CD14-positive monocyte (primary cell): ENCODE measurements at regions not wholly inside any gene's neighbourhood (a gene's known extent, or its start where the extent isn't known, plus 50 kb on each side); places are given as distances from the start of the nearest gene placed in this dataset.

Source experiments
- DNase-seq, 3 donors: peaks; one replicate each; pipeline ENCODE4 v3.0.0-alpha.2; 2011 to 2022
- H2AFZ ChIP-seq: 2 replicates; pipeline ENCODE4 v1.6.0; 2012; ENCODE audit warnings: mild to moderate bottlenecking, low read depth, low read length, inconsistent platforms; ENCODE audit not compliant: insufficient read depth, poor library complexity, severe bottlenecking
- H3K27ac ChIP-seq, 2 donors: 1 replicate in 1 of 2; 2 replicates in 1 of 2; pipeline ENCODE4 v1.5.1; 2012 to 2013; ENCODE audit warnings: low read length in 2 of 2, control low read depth in 1 of 2, inconsistent platforms in 1 of 2, low read depth in 1 of 2, mild to moderate bottlenecking in 1 of 2
- H3K27me3 ChIP-seq, 2 donors: one replicate each; pipeline versions ENCODE4 v1.6.0 to v1.6.1; 2011 to 2013; ENCODE audit warnings: low read length in 2 of 2; ENCODE audit not compliant: control insufficient read depth in 2 of 2, insufficient read depth in 2 of 2
- H3K36me3 ChIP-seq, 2 donors: replicated peaks in 1 of 2; 1 replicate in 1 of 2; 2 replicates in 1 of 2; pipeline versions ENCODE4 v1.5.1 to v1.6.1; 2012 to 2013; ENCODE audit warnings: low read length in 2 of 2, control low read depth in 1 of 2, inconsistent platforms in 1 of 2, mild to moderate bottlenecking in 1 of 2; ENCODE audit not compliant: insufficient read depth in 2 of 2, control insufficient read depth in 1 of 2
- H3K4me1 ChIP-seq, 2 donors: 1 replicate in 1 of 2; 2 replicates in 1 of 2; pipeline versions ENCODE4 v1.5.1 to v1.6.1; 2012 to 2013; ENCODE audit warnings: low read length in 2 of 2, control low read depth in 1 of 2, inconsistent platforms in 1 of 2, mild to moderate bottlenecking in 1 of 2, moderate library complexity in 1 of 2; ENCODE audit not compliant: insufficient read depth in 2 of 2, control insufficient read depth in 1 of 2
- H3K4me2 ChIP-seq: replicated peaks from 2 replicates; pipeline ENCODE3; 2012; ENCODE audit warnings: low read length, moderate library complexity, mild to moderate bottlenecking; ENCODE audit not compliant: poor library complexity, severe bottlenecking; ENCODE audit errors: extremely low read depth
- H3K4me3 ChIP-seq, 3 experiments: fragments of 200-600 bp in 1 of 3; sonication (generic) in 1 of 3; replicated peaks in 1 of 3; 1 replicate in 2 of 3; 2 replicates in 1 of 3; pipeline ENCODE4 v1.5.1; 2011 to 2013; ENCODE audit warnings: low read length in 3 of 3, mild to moderate bottlenecking in 3 of 3, control low read depth in 2 of 3, low read depth in 2 of 3, inconsistent platforms in 1 of 3, moderate library complexity in 1 of 3
- H3K79me2 ChIP-seq: 2 replicates; pipeline ENCODE4 v1.6.0; 2012; ENCODE audit warnings: mild to moderate bottlenecking, control low read depth, inconsistent platforms, low read length, moderate library complexity; ENCODE audit not compliant: insufficient read depth
- H3K9ac ChIP-seq: 2 replicates; pipeline ENCODE4 v1.6.0; 2017; ENCODE audit warnings: low read length, mild to moderate bottlenecking; ENCODE audit not compliant: insufficient read depth, poor library complexity, severe bottlenecking
- H3K9me3 ChIP-seq, 2 donors: replicated peaks in 1 of 2; 1 replicate in 1 of 2; 2 replicates in 1 of 2; pipeline versions ENCODE4 v1.5.1 to v1.6.1; 2012 to 2013; ENCODE audit warnings: low read length in 2 of 2, control low read depth in 1 of 2; ENCODE audit not compliant: control insufficient read depth in 1 of 2, insufficient read depth in 1 of 2
- H4K20me1 ChIP-seq: 2 replicates; pipeline ENCODE4 v1.6.0; 2012; ENCODE audit warnings: mild to moderate bottlenecking, low read length, control low read depth, moderate library complexity; ENCODE audit not compliant: insufficient read depth
- H3K27ac Mint-ChIP-seq, 7 donors: one replicate each; pipeline ENCODE4 v1.8.0; 2020; ENCODE audit warnings: mild to moderate bottlenecking in 7 of 7, mixed read lengths in 7 of 7, moderate library complexity in 6 of 7, inconsistent platforms in 2 of 7
- H3K27me3 Mint-ChIP-seq, 3 donors: one replicate each; pipeline ENCODE4 v1.8.0; 2021 to 2022; ENCODE audit warnings: low read depth in 3 of 3, mild to moderate bottlenecking in 3 of 3, mixed read lengths in 3 of 3, moderate library complexity in 3 of 3, inconsistent platforms in 1 of 3
- H3K36me3 Mint-ChIP-seq, 2 donors: one replicate each; pipeline ENCODE4 v1.8.0; 2020; ENCODE audit warnings: mixed read lengths in 2 of 2, inconsistent platforms in 1 of 2, mild to moderate bottlenecking in 1 of 2
- H3K4me1 Mint-ChIP-seq: one replicate; pipeline ENCODE4 v1.8.0; 2020; ENCODE audit warnings: mild to moderate bottlenecking, mixed read lengths
- H3K4me3 Mint-ChIP-seq, 2 donors: one replicate each; pipeline ENCODE4 v1.8.0; 2020; ENCODE audit warnings: mild to moderate bottlenecking in 2 of 2, mixed read lengths in 2 of 2, moderate library complexity in 1 of 2
- H3K9me3 Mint-ChIP-seq, 7 donors: one replicate each; pipeline ENCODE4 v1.8.0; 2020 to 2022; ENCODE audit warnings: mixed read lengths in 7 of 7, mild to moderate bottlenecking in 6 of 7, moderate library complexity in 6 of 7, inconsistent platforms in 2 of 7
- CTCF ChIP-seq: fragments of 200-600 bp; IDR thresholded peaks from one replicate; pipeline ENCODE4 v1.8.0; 2022; ENCODE audit warnings: antibody characterized with exemption, mild to moderate bottlenecking
- WGBS: methylation state at CpG from one replicate; pipeline ENCODE4 v1.1.5; 2013; ENCODE audit warnings: missing lambda C conversion rate; ENCODE audit not compliant: insufficient coverage; 5-methylcytosine and 5-hydroxymethylcytosine counted together
- intact Hi-C, 2 donors: fragments of 100-400 bp; cut with micrococcal nuclease; formaldehyde crosslinking; loops; one replicate each; pipeline versions ENCODE4 v1.15.0 to v1.15.1; 2023

GRCh38 chr5:58187432-58188261 lies 272.2 kb downstream of the PLK2 start:
- Histone ChIP-seq H3K27ac (no peak overlapping the region), H3K4me3 (no peak overlapping the region), H2AFZ (no peak overlapping the region), H3K4me2 (no peak overlapping the region), H3K79me2 (no peaks in the 10 kb centered on the region), H3K36me3 (no peaks in the 10 kb centered on the region), H3K9me3 (no peaks in the 10 kb centered on the region), H3K4me1 (no peaks in the 10 kb centered on the region), H3K9ac (no peak overlapping the region), H3K27me3 (no peaks in the 10 kb centered on the region), H4K20me1 (no peaks in the 10 kb centered on the region)
- DNase-seq: no peak
- Mint-ChIP-seq H3K27ac (no peak overlapping the region), H3K4me1 (no peaks in the 10 kb centered on the region), H3K9me3 (no peaks in the 10 kb centered on the region), H3K27me3 (no peaks in the 10 kb centered on the region), H3K36me3 (no peaks in the 10 kb centered on the region), H3K4me3 (no peak overlapping the region)
- TF ChIP-seq CTCF: no peak
- intact Hi-C loops: no loop called here
- no CpG with 5 or more reads among the region's 1 CpG for WGBS

- no peak for DNase-seq
- Histone ChIP-seq H3K4me2 (no peak overlapping the region), H3K9me3 (no peaks in the 10 kb centered on the region), H3K9ac (no peak overlapping the region), H3K79me2 (no peaks in the 10 kb centered on the region), H3K4me1 (no peaks in the 10 kb centered on the region), H3K4me3 (no peak overlapping the region), H3K27ac (no peak overlapping the region), H3K27me3 (no peaks in the 10 kb centered on the region), H4K20me1 (no peaks in the 10 kb centered on the region), H2AFZ (no peak overlapping the region), H3K36me3 (no peaks in the 10 kb centered on the region)
- Mint-ChIP-seq H3K36me3 (no peaks in the 10 kb centered on the region), H3K27ac (no peak overlapping the region), H3K4me3 (no peak overlapping the region), H3K4me1 (no peaks in the 10 kb centered on the region), H3K27me3 (no peaks in the 10 kb centered on the region), H3K9me3 (peaks cover 0 to 3% (median 0%) of the 10 kb centered on the region in 7 donors)
- no peak for TF ChIP-seq CTCF
- intact Hi-C loops: no loop called here
- WGBS: no CpG with 5 or more reads among the region's 3 CpGs
These were observed 274.1 kb downstream of the PLK2 start for GRCh38 chr5:58185801-58186200.
